Stromal cell of bone marrow (primary cell): ENCODE measurements at regions not wholly inside any gene's neighbourhood (a gene's known extent, or its start where the extent isn't known, plus 50 kb on each side); places are given as distances from the start of the nearest gene placed in this dataset.
"Not testable (repeated sequence)": the region's sequence is repeated elsewhere in the genome, so short reads cannot be mapped to it uniquely, and the experiment has no call there.

Experiments
- DNase-seq: peaks from one replicate; pipeline ENCODE4 v3.0.0-alpha.2; 2012; ENCODE audit warnings: low read depth

DNA sequence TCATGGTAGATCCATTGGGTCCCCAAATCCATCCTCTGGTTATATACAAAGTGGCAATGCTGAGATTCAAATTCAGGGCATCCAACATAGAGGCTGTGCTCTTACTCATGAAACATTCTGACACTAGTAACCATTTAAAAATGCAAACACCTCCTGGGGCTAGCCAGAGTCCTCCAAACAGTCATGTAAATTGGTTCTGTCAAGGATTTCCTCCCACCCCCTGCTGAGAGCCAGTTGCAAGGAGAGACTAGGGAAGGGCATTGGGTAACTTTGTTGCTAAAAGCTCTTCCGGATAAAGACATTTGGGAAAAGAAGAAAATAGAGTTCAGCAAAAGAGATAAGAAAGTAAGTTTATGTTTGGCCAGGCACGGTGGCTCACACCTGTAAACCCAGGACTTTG is 58.3 kb downstream of the ART5 start:
- not testable (repeated sequence) for DNase-seq

DNA sequence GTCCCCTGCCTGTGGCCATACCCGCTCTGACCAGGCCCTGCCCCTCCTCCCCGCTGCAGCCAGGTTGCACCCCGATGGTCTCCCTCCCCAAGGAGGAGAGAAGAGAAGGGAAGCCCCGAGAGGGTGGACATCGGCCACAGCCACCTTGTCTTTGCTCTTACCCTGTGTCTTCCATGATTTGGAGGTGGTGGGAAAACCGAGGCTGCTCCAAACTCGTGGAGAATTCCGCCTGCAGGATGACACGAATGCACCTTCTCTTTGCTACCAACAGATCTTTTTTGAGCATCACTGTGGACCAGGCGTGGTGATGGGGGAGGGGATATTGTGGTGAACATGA is 60.4 kb downstream of the ART5 start:
- not testable (repeated sequence) for DNase-seq

DNA sequence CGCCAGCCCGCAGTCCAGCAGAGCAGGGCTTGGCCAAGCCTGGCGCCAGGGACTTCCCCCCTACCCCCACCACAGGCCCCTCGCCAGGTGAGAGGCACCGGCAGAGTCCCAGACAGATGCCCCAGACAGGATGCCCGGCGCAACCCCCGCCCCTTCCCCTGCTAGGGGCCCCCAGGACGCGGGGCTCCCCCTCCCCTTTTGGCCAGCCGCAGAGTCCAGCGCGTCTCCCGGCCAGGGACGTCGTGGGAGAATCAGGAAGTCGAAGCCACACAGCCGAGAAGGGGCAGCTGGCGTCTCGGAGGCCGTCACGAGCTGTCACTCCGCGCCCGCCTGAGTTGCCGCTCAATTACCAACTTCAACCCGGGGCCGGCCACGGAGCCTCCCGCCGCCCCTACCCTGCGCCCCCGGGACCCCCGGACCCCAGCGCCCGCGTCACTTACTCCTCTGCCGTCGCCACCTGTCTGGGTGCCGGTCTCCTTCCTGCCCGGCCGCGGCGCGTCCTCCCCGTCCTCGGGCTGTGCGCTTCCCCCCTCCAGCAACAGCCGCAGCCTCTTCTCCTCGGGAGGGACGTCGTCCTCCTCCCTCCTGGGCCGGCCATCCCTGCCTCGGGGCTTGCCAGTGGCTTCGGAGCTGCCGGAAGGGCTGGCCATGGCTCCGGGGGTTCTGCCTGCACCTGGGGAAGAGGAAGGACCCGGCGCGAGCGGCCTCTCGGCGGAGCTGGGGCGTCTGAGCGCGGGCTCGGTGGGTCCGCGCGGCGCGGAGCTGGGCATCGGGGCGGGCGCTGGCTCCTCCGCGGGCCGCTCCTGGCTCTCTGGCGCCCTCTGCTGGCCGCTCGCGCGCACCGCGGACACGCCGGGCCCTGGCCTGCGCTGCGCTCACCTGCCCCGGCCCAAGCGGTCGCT is 61.1 kb downstream of the ART5 start:
- not testable (repeated sequence) for DNase-seq

DNA sequence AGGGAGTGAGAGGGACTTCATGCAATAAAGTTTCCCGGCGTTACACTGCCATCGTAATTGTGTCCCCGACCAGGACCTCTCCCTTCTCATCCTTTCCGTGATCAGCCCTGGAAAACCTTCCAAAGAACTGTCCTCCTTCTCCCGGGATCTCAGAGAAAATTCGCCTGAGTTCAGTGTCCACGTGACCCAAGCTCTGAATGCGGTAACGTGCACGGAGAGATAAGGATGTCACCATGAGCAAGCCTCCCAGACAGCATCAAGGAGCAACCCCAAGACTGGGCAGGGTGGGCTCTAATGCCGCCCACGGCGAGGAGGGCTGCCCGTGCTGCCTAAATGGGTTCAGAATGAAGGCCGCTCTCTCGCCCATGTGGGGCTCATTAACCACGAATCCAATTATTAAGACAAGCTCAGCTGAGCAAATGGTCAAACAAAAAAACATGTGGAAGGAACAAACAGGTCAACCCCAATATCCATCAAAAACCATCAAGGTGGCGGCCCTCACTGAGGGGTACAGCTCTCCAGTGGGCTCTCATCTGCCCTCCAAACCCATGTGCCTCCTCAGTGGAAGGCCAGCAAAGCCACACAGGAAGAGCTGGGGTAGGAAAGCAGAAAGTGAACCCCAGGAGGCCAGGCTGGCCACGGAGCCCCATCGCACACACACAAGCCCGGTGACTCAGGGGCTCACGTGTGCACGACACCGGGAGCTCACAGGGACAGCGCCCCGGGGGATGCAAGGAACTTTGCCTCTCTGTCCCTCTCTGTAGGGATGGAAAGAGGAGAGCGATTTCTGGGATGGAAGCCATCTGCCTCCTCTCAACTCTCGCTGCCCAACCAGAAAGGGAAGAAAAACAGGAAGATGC is 62.0 kb downstream of the ART5 start:
- DNase-seq: not testable (repeated sequence)

DNA sequence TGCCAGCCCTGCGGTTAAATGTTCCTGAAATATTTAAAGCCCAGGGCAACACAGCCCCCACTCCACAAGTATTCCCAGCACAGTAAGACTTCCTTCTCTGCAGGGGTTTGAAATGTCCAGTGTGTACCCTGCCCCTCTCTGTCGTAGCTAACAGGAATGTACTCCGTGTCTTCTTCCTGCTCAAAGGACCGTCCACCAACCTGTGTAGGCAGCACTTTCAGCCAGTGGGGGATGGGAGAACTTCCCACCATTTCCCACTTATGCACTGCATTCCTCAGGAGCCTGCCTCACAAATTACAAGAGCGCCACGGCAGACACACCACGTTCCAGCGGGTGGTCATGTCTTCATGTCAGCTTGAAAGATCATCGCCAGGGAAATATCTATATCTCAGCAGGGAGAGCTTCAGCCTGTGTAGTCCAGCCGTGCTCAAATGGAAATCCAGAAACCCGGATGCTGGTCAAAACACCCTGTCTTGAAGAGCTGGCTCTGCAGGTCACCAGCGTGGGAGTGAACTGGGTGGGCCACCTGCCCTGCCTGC is 65.7 kb downstream of the ART5 start:
- DNase-seq: not testable (repeated sequence)

DNA sequence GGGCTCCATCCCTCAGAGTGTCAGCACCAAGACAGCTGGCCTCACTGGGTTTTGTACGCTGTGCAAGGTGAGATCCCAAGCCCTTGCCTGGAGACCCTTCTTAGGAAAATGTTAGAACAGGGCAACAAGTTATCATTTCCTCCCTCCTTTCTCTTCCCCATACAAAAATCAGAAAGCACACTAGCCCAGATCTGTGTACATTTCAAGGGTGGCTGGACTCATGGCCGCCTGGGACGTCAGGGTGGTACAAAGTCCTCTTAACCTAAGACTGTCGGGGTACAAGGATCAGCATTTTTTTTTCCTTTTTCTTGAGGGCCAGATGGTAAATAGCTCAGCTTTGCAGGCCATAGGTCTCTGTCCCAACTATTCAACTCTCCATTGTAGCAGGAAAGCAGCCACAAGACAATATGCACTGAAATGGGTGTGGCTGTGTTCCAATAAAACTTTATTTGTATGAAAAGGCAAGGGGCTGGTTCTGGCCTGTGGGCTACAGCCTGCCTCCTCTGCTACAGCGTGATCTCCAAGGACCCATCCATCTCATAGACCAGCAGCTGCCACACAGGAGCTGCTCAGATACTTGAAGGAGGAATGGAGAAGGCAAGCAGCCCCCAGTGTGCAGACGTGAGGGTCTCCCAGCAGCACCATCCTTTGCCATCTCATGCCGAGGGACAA is 68.7 kb downstream of the ART5 start:
- DNase-seq: not testable (repeated sequence)

DNA sequence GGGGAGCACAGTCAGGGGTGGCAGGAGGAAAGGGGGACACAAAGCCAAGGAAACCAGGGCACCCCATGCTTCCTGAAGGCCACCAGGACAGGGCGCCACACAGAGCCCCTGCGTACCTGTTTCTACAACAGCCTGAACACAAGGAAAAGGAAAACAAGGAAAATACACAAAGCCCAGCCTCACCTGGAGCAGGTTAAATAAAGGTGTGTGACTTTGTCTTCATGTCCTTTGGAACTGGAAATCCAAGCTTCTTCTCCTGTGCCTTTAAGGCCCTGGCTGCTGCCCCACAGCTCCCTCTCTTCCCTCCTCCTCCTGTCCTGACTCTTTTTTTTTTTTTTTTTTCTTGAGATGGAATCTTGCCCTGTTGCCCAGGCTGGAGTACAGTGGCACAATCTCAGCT is 70.0 kb downstream of the ART5 start:
- DNase-seq: not testable (repeated sequence)

DNA sequence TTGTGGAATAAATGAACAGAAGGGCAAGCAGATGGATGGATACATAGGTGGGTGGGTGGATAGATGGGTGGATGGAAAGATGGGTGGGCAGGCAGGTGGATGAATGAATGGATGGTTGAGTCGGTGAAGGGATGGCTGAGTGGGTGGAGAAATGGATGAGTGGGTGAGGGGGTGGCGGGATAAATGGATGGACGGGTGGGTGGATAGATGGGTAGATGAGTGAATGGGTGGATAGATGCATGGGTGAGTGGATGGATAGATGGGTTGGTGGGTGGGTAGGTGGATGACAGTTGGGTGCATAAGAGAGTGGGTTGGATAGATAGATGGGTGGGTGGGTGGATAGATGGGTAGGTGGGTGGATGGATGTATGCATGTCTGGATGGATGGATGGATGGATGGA is 76.0 kb downstream of the ART5 start:
- DNase-seq: not testable (repeated sequence)

DNA sequence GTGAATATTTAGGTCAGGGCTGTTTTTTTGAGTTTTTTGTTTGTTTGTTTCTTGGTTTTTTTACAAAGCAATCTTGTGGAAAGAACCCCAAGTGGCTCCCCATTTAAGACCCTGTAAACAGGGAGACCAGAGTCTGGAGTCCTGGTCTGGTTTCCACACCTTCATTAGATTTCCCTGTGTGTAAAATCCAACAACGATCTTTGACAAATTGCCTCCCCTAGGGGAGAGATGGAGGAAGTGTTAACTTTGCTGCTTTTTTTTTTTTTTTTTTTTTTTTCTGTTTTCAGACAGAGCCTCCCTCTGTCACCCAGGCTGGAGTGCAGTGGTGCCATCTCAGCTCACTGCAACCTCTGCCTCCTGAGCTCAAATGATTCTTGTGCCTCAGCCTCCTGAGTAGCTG is 77.4 kb downstream of the ART5 start:
- DNase-seq: not testable (repeated sequence)

DNA sequence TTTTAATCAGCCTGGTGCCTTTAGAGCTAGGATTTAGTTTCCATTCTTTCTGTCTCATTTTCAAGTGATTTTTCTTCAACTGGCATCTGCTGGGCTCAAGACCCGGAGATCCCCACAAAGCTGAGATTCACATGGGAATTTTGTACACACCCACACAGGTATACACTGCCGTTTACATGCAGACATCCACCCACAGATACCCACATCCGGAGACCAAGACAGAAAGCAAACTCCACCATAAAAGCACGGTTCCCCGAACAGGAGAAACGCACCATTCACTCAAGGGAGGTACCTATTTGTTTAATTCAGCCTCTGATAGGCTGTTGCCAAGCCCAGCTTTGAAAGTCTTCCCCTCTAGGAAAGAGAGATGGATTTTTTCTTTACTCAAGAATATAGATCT is 87.2 kb downstream of the ART5 start:
- DNase-seq: not testable (repeated sequence)

DNA sequence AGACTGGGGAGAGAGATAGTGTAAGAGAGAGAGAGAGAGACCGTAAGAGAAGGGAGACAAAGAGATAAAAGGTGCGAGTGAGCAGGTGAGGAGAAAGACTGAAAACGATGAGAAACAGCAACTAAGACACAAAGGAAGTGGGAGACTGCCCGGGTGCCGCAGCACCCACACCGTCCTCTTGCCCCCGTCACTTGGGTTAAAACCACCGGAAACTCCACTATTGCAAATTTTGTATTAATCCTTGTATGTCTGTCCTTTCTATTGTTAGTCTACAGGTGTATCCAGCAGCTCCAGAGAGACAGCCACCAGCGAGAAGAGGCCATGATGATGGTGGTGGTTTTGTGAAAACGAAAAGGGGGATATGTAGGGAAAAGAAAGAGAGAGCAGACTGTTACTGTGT is 96.8 kb downstream of the ART5 start:
- not testable (repeated sequence) for DNase-seq

DNA sequence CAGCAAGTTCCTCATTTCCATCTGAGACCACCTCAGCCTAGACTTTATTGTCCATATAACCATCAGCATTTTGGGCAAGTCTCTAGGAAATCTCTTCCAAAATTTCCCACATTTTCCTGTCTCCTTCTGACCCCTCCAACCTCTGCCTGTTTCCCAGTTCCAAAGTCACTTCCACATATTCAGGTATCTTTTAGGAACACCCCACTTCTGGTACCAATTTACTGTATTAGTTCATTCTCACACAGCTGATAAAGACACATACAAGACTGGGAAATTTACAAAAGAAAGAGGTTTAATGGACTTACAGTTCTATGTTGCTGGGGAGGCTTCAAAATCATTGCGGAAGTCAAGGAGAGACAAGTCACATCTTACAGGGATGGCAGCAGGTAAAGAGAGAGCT is 103.6 kb downstream of the ART5 start:
- not testable (repeated sequence) for DNase-seq

DNA sequence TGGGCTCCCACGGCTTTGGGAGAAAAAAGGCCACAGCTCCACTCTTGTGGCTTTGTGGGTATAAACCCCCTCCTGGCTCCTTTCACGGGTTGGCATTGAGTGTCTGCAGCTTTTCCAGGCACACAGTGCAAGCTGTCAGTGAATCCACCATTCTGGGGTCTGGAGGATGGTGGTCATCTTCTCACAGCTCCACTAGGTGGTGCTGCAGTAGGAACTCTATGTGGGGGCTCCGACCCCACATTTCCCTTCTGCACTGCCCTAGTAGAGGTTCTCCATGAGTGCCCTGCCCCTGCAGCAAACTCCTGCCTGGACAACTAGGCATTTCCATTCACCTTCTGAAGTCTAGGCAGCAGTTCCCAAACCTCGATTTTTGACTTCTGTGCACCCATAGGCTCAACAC is 104.5 kb downstream of the ART5 start:
- DNase-seq: not testable (repeated sequence)

DNA sequence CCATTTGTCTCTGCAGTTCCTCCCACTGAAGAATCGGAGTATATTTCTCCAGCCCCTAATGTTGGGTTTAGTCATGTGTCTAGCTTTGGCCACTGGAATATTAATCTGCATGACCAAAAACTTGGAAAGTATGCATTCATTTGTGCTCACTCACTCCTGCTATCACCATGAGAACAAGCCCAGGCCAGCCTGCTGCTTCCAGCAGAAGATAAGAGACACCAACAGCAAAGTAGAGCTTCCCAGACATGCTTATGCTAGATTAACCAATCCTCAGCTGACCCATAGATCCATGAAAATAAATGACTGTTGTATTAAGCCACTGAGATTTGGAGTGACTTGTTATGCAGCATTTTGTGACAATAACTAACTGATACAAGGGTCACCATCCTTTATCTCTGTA is 108.8 kb downstream of the ART5 start:
- DNase-seq: not testable (repeated sequence)

DNA sequence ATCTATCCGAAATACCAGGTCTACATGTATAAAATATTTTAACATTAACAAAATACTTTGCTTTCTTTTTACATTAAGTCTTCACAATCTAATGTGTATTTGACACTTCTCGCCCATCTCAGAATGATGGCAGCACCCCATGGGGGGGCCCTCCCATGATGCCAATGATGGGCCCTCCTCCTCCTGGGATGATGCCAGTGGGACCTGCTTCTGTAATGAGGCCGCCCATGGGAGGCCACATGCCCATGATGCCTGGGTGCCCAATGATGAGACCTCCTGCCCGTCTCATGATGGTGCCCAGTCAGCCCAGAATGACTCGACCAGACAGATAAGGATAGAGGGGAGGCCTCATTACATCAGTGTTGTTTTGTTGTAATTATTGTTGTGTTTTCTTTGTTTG is 110.5 kb downstream of the ART5 start:
- not testable (repeated sequence) for DNase-seq

DNA sequence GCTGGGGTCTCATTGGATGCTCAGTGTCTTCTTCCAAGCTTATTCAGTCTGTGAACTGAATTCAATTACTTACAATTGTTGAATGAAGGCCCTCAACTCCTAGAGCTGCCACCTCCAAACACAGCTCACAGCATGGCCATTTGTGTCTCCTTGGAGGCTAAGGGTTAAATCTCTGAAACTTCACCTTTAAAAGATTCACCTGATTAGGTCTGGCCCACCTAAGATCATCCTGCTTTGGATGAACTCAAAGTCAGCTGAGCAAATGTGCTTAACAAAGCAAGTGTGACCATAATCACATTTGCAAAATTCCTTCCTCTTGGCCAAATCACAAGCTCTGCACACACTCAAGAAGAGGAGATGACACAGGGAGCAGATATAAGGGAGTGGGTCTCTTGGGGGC is 118.2 kb downstream of the ART5 start:
- DNase-seq: not testable (repeated sequence)

DNA sequence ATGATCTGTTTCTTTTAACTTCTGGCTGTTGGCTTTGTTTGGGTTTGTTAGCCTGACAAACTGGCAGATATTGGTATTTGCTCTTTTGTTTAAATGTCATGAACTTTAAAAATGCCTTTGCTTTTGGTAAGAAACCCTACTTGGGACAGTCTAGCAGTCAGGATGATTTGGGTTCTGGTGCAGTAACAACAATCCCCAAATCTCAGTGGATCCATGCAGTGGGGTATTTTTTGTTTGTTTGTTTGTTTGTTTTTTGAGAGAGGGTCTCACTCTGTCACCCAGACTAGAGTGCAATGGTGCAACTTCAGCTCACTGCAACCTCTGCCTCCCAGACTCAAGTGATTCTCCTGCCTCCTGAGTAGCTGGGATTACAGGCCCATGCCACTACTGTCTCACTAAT is 120.9 kb downstream of the ART5 start:
- not testable (repeated sequence) for DNase-seq

DNA sequence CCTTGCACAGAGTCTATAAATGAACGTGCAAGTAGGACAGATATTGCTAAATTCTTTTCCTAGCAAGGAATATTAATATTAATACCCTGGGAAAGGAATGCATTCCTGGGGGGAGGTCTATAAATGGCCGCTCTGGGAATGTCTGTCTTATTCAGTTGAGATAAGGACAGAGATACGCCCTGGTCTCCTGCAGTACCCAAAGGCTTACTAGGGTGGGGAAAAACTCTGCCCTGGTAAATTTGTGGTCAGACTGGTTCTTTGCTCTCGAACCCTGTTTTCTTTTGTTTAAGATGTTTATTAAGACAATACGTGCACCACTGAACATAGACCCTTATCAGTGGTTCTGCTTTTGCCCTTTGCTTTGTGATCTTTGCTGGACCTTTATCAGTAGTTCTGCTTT is 122.0 kb downstream of the ART5 start:
- DNase-seq: not testable (repeated sequence)

DNA sequence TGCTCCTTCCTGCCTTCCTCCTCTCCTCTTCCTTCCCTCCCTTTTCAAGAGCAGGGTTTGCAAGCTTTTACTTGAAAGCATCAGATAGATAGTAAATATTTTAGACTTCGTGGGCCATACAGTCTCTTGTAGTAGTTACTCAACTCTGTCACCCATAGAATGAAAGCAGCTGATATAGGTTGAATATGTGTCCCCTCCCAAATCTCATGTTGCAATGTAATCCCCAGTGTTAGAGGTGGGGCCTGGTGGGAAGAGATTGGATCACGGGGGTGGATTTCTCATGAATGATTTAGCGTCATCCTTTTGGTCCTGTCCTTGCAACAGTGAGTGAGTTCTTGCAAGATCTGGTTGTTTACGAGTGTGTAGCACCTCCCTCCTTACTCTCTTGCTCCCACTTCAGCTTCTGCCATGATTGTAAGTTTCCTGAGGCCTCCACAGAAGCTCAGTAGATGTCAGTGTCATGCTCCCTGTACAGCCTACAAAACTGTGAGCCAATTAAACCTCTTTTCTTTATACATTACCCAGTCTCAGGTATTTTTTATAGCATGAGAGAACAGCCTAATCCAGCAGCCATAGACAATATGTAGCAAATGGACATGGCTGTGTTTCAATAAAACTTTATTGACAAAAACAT is 124.7 kb downstream of the ART5 start:
- not testable (repeated sequence) for DNase-seq

DNA sequence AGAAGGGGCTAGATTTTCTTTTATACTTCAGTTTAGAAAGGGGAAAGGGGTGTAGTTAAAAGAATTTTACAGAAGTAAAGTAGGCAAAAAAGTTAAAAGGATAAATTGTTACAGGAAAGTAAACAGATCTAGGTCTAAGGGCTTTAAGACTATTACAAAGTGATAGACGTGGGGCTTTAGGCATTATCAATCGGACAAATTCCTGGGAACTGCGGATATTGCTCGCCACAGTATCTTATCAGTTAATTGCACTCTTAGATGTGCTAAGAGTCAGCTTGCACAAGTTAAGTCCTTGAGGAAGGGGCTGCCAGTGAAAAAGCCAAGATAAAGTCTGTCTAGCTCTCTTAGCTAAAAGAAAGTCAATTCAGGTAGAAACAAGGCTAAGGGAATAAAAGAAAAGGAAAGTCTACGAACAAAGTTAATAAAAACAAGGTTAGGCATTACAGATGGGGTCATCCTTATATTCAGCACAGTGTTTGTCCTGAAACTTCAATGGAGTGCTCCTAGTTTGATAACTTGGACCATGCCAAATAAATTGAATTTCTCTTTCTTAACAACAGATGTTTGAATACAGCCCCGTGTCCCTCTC is 125.4 kb downstream of the ART5 start:
- not testable (repeated sequence) for DNase-seq
